ENCODE measurements at regions not wholly inside any gene's neighbourhood (a gene's known extent, or its start where the extent isn't known, plus 50 kb on each side); places are given as distances from the start of the nearest gene placed in this dataset.

DNA sequence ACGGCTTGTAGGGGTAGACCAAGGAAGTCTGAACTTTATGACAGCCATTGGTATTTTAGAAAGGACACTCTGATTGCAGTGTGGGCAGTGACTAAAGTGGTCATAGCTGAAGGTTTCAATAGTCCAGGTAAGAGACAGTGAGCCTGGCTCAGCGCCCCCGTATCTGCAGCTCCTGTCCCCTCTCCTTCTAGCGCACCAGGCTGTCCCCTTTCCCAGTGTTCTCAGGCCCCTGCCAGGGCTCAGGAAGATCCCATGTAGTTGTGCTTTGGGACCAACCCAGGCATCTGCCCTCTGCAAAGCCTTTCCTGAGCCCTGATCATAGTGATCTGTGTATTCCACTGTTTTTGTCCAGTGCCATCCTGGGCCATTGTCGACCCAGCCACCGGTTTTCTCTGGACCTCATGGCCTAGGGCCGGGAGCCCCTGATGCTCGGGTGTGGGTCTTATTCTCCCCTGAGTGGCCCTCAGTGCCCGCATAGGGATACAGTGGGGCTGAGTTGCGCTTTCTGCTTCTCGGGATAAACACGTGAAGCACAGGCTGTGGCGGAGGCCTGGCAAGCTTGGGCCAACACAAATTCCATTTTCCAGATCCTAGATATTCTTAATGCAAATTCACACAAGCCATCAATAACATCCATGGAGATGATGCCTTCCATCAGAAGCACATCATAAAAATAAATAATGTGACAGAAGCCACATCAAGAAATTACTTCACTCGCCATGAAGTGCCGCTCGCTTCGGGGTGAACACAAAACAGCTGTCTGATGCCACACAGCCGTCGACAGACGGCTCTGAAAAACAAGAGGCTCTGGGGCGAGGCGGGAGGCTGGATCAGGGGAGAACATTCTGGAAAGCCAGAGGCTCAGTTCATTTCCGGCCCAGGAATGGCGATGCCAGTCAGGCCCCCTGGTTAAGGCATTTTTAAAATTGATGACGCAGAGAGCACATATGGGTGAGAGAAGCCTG, 805.0 kb downstream of the TBC1D22A start:
- no peak overlapping the region for H3K4me3 ChIP-seq
- DNase-seq (ENCODE audit: low spot score) = no peak
- no peak overlapping the region for H3K27ac ChIP-seq
- TF ChIP-seq, protein P1, sequence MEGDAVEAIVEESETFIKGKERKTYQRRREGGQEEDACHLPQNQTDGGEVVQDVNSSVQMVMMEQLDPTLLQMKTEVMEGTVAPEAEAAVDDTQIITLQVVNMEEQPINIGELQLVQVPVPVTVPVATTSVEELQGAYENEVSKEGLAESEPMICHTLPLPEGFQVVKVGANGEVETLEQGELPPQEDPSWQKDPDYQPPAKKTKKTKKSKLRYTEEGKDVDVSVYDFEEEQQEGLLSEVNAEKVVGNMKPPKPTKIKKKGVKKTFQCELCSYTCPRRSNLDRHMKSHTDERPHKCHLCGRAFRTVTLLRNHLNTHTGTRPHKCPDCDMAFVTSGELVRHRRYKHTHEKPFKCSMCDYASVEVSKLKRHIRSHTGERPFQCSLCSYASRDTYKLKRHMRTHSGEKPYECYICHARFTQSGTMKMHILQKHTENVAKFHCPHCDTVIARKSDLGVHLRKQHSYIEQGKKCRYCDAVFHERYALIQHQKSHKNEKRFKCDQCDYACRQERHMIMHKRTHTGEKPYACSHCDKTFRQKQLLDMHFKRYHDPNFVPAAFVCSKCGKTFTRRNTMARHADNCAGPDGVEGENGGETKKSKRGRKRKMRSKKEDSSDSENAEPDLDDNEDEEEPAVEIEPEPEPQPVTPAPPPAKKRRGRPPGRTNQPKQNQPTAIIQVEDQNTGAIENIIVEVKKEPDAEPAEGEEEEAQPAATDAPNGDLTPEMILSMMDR (IDR thresholded peaks at IDR 0.05) = no peak

DNA sequence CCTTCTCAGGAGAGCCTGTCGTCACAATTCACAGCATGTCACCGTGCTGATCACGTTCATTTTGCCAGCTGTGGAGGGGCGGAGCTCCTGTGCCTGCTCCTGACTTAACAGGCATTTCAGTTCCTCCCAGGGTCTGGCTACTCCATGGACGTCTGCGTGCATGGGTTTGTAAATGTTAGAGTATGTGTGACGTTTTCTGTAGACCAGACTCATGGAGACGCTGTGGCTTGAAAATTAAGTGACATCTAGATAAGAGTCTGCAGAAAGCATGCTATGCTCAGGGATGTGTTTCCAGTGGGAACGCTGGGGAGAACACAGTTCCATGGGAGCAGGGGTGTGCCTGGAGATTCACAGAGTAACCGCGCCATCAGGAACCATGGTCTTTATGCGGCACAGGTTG, 804.0 kb downstream of the TBC1D22A start:
- DNase-seq (ENCODE audit: low spot score) = no peak
- Histone ChIP-seq H3K4me3 (no peak overlapping the region), H3K27ac (no peak overlapping the region)
- TF ChIP-seq, protein P1 (IDR thresholded peaks at IDR 0.05) = no peak

DNA sequence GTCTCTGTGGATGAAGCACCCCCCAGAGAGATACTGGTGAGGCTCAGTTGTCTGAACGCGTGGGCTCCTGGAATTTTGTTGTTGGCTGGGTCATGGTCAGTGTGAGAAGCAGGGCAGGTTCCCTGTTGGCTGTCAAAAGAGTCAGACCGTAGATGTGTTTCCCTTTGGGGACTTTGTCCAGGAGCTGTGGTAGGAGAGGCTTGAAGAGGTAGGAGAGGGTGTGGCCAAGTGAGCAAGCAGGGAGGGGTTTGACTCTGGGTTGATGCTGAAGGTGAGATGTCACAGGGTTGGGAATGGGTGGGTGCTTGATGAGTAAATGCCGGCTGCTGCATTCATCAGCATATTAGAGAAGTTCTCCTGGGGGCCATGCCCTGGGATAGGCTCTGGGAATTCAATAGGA, 803.2 kb downstream of the TBC1D22A start:
- TF ChIP-seq, protein P1 (IDR thresholded peaks at IDR 0.05) = no peak
- no peak for DNase-seq (ENCODE audit: low spot score)
- Histone ChIP-seq H3K27ac (no peak overlapping the region), H3K4me3 (no peak overlapping the region)

DNA sequence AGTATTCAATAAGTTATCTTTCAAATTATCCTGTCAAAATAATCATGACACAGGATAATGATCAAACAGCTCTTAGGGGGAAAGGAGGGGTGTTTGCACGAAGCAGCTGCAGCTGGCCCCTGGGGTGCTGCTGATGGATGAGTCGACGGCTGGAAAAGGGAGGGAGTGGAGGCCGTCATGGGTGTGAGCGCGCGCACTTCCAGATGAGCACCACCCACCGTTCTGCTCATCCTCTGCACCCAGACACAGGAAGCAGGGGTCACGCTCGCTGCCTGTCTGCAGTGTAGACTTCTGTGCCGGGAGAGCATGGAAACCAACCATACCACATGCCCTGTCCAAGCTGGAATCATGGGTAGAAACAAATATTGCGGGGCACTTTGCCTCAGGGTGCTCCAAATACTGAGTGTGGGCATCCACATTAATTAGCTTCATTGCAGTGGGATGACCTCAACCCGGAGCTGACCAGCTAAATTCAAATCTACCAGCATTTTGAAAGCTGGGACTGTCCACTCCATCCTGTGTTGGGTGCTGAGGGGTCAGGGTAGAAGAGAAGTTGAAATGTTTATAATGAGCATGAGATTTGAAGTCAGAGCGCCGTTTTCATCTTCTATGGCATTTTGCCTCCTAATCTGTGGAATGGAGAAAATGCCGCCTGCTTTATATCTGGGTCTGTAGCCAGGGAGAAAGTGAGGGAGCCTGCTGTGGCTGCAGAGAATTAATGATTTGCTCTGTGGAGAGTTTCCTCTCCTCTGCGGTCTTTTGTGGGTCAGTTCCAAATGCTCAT, 802.4 kb downstream of the TBC1D22A start:
- DNase-seq (ENCODE audit: low spot score) = no peak
- TF ChIP-seq, protein P1 (IDR thresholded peaks at IDR 0.05) = no peak
- no peak overlapping the region for H3K27ac ChIP-seq

DNA sequence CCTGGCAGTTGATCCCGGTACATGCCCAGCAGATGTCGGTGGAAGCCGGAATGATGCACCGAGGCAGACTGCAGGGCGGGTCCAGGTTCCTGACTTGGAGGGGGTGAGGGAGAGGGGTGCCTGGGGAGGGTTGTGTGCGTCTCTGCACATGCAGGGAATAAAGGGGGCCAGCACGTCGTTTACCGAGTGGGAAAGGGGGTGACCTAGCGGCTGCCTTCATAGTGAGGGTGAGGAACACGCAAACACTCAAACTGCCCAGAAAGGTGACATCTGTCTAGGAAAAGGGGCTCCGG, 801.7 kb downstream of the TBC1D22A start:
- TF ChIP-seq, protein P1 (IDR thresholded peaks at IDR 0.05) = no peak
- Histone ChIP-seq H3K4me3 (no peak overlapping the region), H3K27ac (no peak overlapping the region)
- no peak for DNase-seq (ENCODE audit: low spot score)

More for the DNA sequence above, 802.4 kb downstream of the TBC1D22A start:
- no peak overlapping the region for H3K4me3 ChIP-seq

- TF ChIP-seq, protein P1 (IDR thresholded peaks at IDR 0.05) = no peak
- Histone ChIP-seq H3K27ac (no peak overlapping the region), H3K4me3 (no peak overlapping the region)
- no peak for DNase-seq (ENCODE audit: low spot score)
These were observed 801.1 kb downstream of the TBC1D22A start for GRCh38 chr22:47563406-47564157.
